ENCODE measurements at regions not wholly inside any gene's neighbourhood (a gene's known extent, or its start where the extent isn't known, plus 50 kb on each side); places are given as distances from the start of the nearest gene placed in this dataset.

DNA sequence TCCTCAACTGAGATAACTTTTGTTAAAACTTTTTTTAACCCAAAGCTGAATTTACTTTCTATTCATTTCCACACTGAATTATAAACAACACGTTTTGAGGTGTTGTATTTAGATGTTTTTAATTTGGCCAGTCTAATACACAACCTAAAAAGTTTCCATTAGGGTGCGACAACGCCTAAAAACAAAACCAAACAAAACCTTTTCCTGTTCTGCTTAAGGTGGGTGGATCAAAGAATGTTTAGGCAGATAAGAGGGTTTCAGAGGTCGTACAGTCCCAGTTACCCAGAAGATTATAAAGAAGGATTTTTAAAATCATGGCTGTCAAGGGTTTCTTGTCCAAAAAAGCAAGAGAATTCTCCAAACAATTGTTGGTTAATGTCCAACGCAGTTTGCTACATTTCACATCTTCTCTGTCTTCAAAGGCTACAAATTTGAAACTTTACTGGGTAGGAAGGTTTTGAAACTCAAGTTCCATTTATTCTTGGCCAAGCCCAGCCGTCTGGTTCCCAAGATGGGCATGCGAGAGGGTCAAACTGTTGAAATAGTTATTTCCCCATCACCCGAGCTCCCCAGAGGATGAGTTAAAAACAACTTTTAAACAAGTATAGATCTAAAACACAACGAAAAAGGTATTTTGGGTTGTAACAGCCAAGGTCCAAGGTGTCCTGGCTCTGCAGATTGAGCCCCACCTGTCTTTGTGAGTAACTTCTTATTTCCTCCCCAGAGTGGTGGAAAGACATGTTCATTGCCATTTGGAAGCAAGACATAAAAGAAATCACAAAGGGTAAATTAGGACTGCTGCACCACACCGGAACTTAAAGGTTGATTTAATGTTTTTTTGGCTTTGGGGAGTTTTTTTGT, 122.8 kb upstream of the MAP3K1 start:
- ChIA-PET CTCF (no interaction called here), POLR2A (no interaction called here)

DNA sequence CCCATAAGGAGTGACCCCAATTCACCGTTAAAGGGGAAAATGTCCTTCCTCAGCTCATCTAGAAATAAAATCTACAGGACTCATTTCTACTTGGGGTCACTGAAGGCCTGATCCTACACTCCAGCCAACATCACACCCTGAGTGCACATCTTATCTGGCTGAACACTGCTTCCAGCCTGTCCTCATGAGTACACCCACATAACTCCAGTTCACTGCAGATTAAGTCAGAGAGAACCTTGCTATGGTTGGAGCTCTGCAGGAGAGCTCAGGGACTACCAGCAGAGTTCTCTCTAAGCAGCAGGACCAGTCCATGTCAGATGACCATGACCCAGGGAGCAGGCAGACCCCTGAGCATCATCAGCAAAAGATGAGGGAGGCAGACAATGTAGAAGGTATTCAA, 126.9 kb upstream of the MAP3K1 start:
- CTCF ChIA-PET = no interaction called here
- POLR2A ChIA-PET = no interaction called here

DNA sequence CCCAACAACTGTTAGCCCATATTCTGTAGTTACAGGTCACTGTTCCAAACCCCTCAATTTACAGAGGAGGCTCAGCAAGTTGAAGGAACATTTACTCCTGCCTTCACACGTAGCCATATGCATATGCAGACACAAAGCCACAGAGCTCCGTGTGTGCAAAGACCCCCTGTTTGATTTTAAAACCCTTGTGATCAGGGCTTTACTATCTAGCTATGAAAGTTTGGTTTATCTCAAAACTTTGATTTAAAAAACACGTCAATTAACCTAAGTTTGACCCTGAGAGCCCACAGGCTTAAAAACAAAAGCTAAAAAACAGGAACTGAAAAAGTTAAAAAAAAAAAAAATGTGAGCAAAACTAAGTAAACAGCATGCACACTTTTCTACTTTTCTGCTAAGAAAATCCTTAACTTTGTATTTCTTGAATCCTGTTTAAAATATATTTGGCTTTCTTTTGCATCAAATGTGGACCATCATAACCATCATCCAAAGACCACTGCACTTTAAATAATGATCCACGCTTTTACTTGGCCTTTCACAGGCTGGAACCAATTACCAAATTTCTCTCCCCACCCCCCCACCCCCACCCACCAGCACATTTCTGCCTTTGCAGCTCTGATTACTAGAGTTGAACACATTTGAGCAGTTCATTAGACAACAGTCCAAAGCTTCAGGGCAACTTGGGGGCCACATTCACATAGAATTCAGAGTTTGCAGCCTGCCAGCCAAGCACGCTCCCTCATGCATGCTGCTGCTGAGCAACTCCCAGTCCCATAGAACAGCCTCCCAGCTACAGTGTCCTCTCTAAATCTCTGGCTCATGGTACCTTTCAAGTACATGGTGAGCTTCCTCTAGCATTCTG, 128.8 kb upstream of the MAP3K1 start:
- ChIA-PET POLR2A (no interaction called here), CTCF (no interaction called here)

DNA sequence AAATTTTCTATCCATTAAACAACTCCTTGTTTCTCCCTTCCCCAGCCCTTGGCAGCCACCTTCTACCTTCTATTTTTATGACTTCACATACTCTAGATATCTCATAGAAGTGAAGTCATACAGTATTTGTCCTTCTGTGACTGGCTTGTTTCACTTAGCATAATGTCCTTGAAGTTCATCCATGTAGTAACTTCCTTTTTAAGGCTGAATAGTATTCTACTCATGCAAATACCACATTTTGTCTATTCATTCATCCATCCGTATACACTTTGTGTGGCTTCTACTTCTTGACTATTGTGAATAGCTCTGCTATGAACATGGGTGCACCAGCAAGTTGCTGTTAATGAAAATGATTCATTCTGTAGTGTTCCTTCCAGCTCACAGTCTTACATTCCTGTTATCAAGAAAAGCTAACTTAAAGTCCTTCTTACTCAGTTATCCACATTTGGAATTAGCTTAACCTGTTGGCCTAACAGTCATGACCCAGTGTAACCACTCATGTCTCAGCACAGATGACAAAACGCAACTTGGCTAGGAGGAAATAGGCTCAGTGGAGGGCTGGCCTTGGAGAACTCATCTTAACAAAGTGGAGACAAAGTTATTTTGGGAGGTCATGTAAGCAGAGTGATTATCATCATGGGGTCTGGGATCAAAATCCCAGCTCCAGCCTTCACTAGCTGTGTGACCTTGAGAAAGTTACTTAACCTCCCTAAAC, 129.7 kb upstream of the MAP3K1 start:
- ChIA-PET CTCF (no interaction called here), POLR2A (no interaction called here)

DNA sequence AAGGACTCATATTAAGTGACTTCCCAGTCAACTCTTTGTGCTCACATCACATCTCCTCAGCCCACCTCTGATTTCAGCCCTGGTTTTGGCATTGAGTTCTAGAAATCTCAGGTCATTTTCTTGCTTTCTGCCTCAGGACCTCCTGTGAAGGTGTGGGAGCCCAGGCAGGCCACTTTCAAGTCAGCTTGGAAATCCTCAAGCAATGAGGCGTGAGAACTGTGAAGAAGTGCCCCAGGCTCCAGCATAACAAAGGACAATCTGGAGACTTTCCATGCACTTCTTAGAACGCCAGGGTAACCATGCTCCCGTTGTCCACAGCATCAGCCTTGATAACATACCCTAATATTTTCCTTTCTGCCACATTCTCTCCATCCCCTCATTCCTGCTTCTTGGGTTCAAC, 131.2 kb upstream of the MAP3K1 start:
- CTCF ChIA-PET = no interaction called here
- POLR2A ChIA-PET = no interaction called here

DNA sequence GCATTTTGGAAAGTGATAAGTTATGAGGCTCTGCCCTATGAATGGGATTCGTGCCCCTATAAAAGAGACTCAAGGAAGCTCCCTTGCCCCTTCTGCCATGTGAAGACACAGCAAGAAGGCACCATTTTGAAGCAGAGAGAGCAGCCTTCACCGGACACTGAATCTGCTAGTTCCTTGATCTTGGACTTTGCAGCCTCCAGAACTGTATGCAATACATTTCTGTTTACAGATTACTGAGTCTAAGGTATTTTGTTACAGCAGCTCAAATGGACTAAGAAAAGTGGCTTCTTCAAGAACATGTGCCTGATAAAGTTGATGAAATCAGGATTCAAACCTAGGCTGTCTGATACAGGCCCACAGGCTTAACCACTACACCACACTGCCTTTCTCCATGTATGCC, 131.6 kb upstream of the MAP3K1 start:
- ChIA-PET POLR2A (no interaction called here), CTCF (no interaction called here)

DNA sequence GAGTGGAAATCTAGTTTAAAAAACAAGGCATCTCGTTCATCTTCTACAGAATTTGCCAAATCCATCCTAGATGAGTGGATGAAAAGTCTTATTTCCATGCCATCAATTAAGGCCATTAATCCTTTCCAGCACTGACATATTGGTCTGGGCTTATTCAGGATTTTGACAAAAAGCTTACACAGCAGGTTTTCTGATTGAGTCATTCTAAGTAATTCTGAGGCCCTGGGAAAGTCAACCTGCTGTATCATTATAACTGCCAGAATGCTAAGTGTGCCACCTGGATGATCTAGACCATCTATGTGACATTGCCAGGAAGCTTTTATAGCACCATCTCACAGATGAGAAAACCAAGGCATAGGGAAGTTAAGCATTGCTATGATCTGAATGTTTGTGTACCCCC, 132.1 kb upstream of the MAP3K1 start:
- POLR2A ChIA-PET = no interaction called here
- CTCF ChIA-PET = no interaction called here

DNA sequence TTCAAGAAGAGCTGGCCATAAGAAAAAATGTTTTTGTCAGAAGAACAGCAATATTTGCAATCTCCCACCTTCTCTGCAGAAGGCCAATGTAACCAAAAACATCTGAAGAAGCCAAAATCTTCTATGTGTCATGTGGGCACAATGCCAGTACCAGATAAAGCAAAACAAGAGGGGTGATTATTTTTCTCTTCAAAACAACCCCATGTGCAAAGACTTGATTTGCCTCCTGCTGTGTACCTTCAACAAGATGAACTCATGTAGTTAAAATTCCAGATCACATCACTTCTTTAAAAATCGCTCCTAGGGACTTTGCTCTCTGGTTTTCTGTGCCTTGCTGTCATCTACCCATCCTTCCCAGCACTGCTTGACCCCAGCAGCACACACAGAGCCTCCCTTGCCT, 134.0 kb upstream of the MAP3K1 start:
- POLR2A ChIA-PET = no interaction called here
- CTCF ChIA-PET = no interaction called here

DNA sequence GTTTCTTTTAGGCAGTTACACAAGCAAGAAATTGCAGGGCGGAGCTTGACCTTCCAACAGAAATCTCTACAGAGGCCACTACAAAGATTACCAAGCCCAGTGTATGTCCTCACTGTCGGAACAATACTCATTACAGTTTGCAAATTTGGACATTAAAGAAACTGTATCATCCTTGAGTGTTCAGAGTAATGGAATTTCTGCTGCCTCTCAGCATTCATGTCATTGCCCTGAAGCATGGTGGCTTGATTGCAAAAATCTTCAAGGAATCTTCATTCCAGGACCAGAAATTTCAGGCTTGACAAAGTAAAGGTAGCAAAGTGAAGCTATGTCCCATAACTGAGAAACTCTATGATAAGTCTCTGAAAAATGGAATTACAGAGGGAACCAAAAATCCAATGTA, 134.6 kb upstream of the MAP3K1 start:
- POLR2A ChIA-PET = no interaction called here
- CTCF ChIA-PET = no interaction called here

DNA sequence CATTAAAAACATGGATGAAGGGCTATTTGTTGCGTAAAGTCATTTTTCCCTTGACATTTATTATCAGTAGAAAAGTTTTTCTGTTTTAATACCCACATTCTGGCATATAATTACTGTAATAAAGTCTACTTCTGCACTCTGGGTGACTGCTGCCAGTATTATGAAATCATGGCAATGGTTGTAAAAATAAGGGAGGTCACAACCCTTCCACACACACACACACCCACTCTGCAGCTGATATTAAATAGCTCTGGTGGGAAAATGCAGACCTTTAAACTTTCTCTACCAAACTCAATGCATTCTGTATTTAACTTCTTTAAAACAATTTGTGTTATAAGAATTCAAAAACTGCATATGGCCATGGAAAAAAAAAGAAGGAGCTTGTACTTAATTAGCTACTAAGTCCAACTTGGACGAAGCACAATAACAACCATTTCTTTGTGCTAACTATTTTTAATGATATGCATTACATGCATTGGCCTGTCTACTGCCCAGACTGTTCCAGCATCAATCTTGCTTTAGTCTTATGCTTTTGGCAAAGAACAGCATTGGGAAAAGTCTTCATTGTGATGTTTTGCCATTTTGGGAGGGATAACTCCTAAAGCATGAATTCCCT, 137.6 kb upstream of the MAP3K1 start:
- ChIA-PET POLR2A (no interaction called here), CTCF (no interaction called here)

DNA sequence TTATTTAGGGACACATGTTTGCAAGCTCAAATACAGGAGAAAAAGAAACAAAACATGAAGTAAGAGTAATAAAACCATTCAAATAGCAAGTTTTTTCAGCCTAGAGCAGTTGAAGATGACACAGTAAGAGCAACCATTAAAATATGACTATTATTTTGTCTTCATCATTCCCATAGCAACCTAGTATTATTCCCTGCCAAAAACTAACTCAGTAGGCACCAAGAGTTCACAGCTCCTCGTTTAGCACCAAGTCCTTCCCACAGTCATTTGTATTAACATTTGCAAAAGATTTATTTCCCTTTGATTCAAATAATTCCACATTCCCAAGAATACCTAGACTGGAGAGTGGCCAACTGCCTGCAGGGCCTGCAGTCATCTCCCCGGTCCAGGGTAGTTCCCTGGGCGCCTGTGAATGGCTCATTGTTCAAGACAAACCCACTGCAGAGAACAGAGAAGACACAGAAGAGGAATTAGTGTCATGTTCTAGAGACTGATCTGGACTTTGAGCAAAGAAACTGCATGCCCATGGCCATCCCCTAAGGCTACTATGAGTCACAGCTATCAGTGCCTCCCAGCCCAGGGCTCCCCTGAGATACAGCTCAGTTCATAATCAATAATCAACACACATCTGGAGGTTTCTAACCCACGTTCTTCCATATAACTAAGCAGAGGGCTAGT, 139.1 kb upstream of the MAP3K1 start:
- ChIA-PET CTCF (no interaction called here), POLR2A (no interaction called here)

DNA sequence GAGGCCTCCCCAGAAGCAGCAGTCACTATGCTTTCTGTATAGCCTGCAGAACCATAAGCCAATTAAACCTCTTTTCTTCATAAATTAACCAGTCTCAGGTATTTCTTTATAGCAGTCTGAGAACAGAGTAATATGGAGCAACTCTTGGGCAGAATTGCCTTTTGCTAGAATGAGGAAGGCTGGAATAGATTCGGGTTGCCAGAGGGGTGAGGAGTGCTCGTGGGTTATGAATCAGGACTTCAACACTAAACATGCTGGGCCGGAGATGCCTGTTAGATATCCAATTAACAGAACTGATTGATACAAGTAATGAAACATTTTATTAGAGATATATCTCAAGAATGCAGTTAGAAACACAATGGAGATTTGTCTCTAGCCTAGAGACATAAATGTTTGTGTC, 140.9 kb upstream of the MAP3K1 start:
- ChIA-PET POLR2A (no interaction called here), CTCF (no interaction called here)

DNA sequence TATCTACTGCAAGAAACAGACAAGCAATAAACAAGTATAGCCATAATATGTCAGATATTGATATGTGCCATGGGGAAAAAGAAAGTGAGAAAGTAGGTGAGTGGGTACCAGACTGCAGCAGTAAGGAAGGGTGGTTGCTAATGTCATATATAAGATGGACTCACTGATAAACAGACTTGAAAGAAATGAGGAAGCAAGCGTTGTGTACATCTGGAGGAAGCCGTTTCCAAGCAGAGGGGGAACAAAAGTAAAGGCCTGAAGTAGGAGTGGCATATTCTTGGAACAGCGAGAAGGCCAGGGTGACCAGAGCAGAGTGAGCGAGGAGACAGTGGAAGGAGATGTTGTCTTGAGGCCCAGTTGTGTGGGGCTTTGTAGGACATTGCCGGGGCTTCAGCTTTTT, 142.2 kb upstream of the MAP3K1 start:
- ChIA-PET POLR2A (no interaction called here), CTCF (no interaction called here)

DNA sequence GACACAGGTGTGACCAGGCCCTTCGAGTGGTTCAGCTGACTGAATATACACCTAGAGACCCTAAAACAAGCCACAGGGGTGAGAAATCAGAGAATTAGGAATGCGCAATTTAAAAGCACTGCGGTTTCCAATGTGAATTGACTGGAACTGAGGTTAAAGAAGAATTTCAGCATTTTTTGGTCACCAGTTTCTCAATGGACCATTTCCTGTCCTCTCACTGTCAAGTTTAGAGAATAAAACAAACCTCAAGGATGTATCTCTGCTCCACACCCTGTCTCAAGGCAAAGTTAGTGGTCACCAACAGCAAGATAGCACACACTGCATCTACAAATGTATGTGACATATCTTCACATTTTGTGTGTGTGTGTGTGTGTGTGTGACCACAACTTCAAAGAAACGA, 143.8 kb upstream of the MAP3K1 start:
- CTCF ChIA-PET = no interaction called here
- POLR2A ChIA-PET = no interaction called here

DNA sequence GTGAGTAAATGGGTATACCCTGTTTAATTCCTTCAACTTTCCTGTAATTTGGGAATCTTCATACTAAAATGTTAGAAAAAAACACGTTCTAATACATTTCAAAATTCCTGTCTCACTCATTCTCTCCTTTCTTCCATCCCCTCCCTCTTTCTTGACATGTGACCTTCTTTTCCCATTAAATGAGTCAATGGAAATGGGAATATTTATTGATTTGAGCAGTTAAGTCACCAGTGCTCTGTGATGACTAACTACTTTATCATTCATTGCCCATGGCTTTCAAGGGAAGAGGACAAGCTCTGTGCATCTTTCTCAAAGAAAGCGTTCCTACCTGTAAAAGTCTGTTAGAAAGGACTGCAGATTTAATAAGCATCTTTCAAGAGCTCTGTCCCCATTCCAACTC, 144.4 kb upstream of the MAP3K1 start:
- ChIA-PET POLR2A (interaction anchor here (0.6 kb wide), 1 partner anchor 61 kb away, joined by 3 read pairs; no protein-coding TSS in a partner anchor), CTCF (no interaction called here)

DNA sequence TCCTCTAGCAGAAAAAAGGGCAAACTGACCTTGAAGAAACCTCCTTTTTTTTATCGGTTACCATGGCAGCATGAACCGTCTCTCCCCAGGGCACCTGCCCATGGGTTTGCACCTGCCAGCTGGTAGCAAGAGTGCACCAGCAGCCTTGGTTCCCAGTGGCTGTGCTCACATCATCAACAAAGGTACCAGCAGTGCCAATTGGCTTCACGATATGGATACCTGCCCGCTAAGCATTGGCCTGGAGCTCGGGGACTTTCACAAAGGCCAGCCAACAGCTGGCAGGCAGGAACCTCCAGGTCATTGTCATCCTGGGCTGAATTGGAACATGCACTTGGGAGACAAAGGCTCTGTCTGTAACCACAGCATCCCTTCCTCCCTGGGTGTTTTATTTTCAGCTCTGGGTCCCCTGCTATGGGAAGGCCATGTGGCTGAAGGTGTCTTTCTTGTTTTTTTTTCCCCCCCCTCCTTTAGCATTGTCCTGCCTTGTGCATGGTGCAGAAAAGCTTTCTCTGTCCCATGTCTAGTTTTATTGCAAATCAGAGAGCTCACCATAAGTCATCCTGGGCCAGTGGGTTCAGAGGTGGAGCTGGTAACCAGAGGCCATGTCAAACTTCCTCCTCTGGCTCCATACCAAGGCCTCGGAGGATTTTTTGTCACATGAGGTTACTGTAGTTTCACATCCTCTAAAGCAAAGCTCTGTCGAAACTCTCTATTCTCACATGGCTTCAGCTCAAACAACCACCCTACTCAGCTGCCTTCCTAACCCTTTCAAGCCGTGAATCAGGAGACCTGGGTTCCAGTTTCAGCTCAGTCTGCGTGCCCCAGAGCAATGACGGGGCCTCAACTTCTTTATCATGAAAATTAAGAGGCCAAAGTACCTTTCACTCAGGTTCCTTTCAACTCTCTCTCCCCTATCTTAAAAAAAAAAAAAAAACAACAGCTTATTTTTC, 145.5 kb upstream of the MAP3K1 start:
- POLR2A ChIA-PET = interaction anchor here (0.6 kb wide), 2 partner anchors 60 to 105 kb away, joined by 3 to 4 read pairs; no protein-coding TSS in a partner anchor
- CTCF ChIA-PET = no interaction called here

DNA sequence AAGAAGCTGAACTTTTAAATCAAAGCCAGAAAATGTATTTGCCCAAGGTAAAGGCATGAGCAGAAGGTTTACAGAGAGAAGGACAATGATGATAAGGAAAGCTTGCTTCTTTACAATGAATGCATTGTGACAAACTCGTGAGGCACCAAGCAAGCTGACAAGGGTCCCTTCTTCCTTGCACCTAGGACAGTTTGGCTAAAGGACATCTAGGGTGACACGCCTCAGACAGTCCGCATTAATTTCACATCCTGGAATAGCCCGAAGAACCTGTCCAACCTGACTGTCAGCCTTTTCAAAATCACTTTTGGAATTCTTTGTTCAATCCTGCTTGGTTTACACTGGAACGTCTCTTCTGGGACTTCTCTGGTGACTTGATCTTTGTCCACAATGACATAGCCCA, 146.4 kb upstream of the MAP3K1 start:
- ChIA-PET POLR2A (no interaction called here), CTCF (no interaction called here)

DNA sequence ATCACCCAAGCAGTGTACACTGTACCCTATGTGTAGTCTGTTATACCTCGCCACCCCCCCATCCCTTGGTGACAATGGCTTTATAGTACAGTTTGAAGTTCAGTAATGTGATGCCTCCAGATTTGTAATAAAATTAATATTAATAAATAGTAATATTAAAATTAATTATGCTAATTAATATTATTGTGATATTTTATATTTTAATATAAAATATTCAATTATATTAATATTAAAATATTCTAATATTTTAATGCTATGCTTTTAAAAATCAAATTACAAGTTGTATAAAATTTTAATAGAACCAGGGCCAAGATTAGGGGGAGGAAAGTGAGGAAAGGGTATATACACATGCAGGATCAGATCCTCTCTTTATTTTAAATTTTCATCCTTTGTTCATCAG, 147.7 kb upstream of the MAP3K1 start:
- ChIA-PET CTCF (no interaction called here), POLR2A (no interaction called here)

DNA sequence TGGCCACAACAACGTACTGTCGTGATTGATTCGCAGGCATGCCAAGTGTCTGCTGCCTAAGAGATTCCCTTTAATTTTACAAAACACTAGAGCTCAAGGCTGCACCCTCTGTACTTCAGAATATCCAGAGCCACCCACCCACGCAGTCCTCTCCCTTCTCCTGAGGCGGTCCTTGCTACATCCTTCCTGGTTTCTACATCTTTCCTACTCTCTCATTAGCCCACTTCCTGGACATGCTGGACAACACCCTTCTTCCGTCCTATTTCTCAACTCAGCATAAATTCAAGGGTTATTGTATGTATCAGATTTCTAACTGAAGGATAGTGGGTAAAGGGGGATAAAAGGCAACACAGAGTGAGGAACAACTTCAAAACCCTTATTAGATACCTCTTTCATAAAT, 148.4 kb upstream of the MAP3K1 start:
- CTCF ChIA-PET = no interaction called here
- POLR2A ChIA-PET = no interaction called here
